ENCODE measurements at regions not wholly inside any gene's neighbourhood (a gene's known extent, or its start where the extent isn't known, plus 50 kb on each side); places are given as distances from the start of the nearest gene placed in this dataset.

GRCh38 chr17:14805348-14805747, 459.8 kb downstream of the PMP22 start:
- H3K27ac Mint-ChIP-seq: no peak overlapping the region
- no peak for DNase-seq
- peaks cover 0 to 17% (median 8%) of the 10 kb centered on the region in 7 donors for H3K9me3 Mint-ChIP-seq
- Histone ChIP-seq H4K20me1 (ENCODE audit: insufficient read depth, low read length) (no peaks in the 10 kb centered on the region), H3K9me3 (replicated peaks in 1 of 2; ENCODE audit: control insufficient read depth in 1 of 2, insufficient read depth in 1 of 2, low read length in 2 of 2) (peaks cover 5 to 9% of the 10 kb centered on the region in 2 donors), H3K9ac (ENCODE audit: insufficient read depth, low read length, poor library complexity, severe bottlenecking) (no peak overlapping the region), H3K4me2 (replicated peaks; ENCODE audit: extremely low read depth, low read length, poor library complexity, severe bottlenecking) (no peak overlapping the region), H3K36me3 (replicated peaks in 1 of 2; ENCODE audit: control insufficient read depth in 1 of 2, insufficient read depth in 2 of 2, low read length in 2 of 2) (no peaks in the 10 kb centered on the region), H3K27ac (ENCODE audit: low read depth in 1 of 2, low read length in 2 of 2) (no peak overlapping the region), H3K4me1 (ENCODE audit: control insufficient read depth in 1 of 2, insufficient read depth in 2 of 2, low read length in 2 of 2) (no peaks in the 10 kb centered on the region), H3K27me3 (ENCODE audit: control insufficient read depth in 2 of 2, insufficient read depth in 2 of 2, low read length in 2 of 2) (no peaks in the 10 kb centered on the region), H3K4me3 (replicated peaks in 1 of 3; ENCODE audit: low read depth in 2 of 3, low read length in 3 of 3) (no peak overlapping the region), H3K79me2 (ENCODE audit: insufficient read depth, low read length) (no peaks in the 10 kb centered on the region), H2AFZ (ENCODE audit: insufficient read depth, low read depth, low read length, poor library complexity, severe bottlenecking) (no peak overlapping the region)
- TF ChIP-seq CTCF (IDR thresholded peaks at IDR 0.05): no peak
- no peaks in the 10 kb centered on the region for H3K36me3 Mint-ChIP-seq
- H3K27me3 Mint-ChIP-seq (ENCODE audit: low read depth in 3 of 3): peaks cover 0 to 2% (median 0%) of the 10 kb centered on the region in 3 donors
- peaks cover 4% of the 10 kb centered on the region for H3K4me1 Mint-ChIP-seq
- H3K4me3 Mint-ChIP-seq: no peak overlapping the region
- intact Hi-C loops (cut with micrococcal nuclease): no loop called here

DNA sequence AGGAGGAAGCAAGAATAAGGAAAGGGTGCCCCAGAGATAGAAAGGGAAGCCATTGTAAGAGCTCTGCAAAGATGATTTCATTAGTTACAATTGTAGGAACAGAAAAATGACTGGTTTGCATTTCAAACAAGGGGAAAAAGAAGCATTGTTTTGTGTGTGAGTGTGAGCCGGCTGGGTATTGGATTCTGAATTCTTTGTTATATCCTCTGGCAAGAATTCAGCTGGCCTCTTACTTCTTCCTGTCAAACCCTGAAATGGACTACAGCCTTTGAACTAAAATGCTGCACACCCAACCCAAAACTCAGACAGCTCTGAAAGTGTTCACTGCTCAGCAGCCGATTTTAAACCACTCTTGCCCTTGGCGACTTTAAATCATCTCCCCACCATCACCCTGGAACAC, 461.3 kb downstream of the PMP22 start:
- Histone ChIP-seq H3K4me3 (replicated peaks in 1 of 3; ENCODE audit: low read depth in 2 of 3, low read length in 3 of 3) (no peak overlapping the region), H3K36me3 (replicated peaks in 1 of 2; ENCODE audit: control insufficient read depth in 1 of 2, insufficient read depth in 2 of 2, low read length in 2 of 2) (no peaks in the 10 kb centered on the region), H3K4me2 (replicated peaks; ENCODE audit: extremely low read depth, low read length, poor library complexity, severe bottlenecking) (no peak overlapping the region), H3K9me3 (replicated peaks in 1 of 2; ENCODE audit: control insufficient read depth in 1 of 2, insufficient read depth in 1 of 2, low read length in 2 of 2) (peaks cover 5 to 9% of the 10 kb centered on the region in 2 donors), H2AFZ (ENCODE audit: insufficient read depth, low read depth, low read length, poor library complexity, severe bottlenecking) (no peak overlapping the region), H3K79me2 (ENCODE audit: insufficient read depth, low read length) (no peaks in the 10 kb centered on the region), H4K20me1 (ENCODE audit: insufficient read depth, low read length) (no peaks in the 10 kb centered on the region), H3K27me3 (ENCODE audit: control insufficient read depth in 2 of 2, insufficient read depth in 2 of 2, low read length in 2 of 2) (no peaks in the 10 kb centered on the region), H3K9ac (ENCODE audit: insufficient read depth, low read length, poor library complexity, severe bottlenecking) (no peak overlapping the region), H3K4me1 (ENCODE audit: control insufficient read depth in 1 of 2, insufficient read depth in 2 of 2, low read length in 2 of 2) (no peaks in the 10 kb centered on the region), H3K27ac (ENCODE audit: low read depth in 1 of 2, low read length in 2 of 2) (no peak overlapping the region)
- Mint-ChIP-seq H3K36me3 (no peaks in the 10 kb centered on the region), H3K4me3 (no peak overlapping the region), H3K9me3 (peaks cover 0 to 16% (median 8%) of the 10 kb centered on the region in 7 donors), H3K27me3 (ENCODE audit: low read depth in 3 of 3) (peaks cover 0 to 2% (median 1%) of the 10 kb centered on the region in 3 donors), H3K27ac (no peak overlapping the region), H3K4me1 (peaks cover 4% of the 10 kb centered on the region)
- WGBS (ENCODE audit: insufficient coverage): 95% methylated on average over 2 of the region's 3 CpGs
- intact Hi-C loops (cut with micrococcal nuclease): no loop called here
- TF ChIP-seq CTCF (IDR thresholded peaks at IDR 0.05): no peak
- no peak for DNase-seq
